ENCODE measurements at regions not wholly inside any gene's neighbourhood (a gene's known extent, or its start where the extent isn't known, plus 50 kb on each side); places are given as distances from the start of the nearest gene placed in this dataset.

GRCh38 chr2:4412637-4413187 is 709.3 kb downstream of the DCDC2C start:
- Mint-ChIP-seq H3K27me3 (ENCODE audit: unreplicated experiment) (no peaks in the 10 kb centered on the region), H3K27ac (ENCODE audit: unreplicated experiment) (no peak overlapping the region), H3K9me3 (ENCODE audit: unreplicated experiment) (no peaks in the 10 kb centered on the region), H3K4me1 (ENCODE audit: unreplicated experiment) (peaks cover 2% of the 10 kb centered on the region), H3K4me3 (ENCODE audit: unreplicated experiment) (no peak overlapping the region), H3K36me3 (ENCODE audit: unreplicated experiment) (no peaks in the 10 kb centered on the region)
- TF ChIP-seq, protein P1, sequence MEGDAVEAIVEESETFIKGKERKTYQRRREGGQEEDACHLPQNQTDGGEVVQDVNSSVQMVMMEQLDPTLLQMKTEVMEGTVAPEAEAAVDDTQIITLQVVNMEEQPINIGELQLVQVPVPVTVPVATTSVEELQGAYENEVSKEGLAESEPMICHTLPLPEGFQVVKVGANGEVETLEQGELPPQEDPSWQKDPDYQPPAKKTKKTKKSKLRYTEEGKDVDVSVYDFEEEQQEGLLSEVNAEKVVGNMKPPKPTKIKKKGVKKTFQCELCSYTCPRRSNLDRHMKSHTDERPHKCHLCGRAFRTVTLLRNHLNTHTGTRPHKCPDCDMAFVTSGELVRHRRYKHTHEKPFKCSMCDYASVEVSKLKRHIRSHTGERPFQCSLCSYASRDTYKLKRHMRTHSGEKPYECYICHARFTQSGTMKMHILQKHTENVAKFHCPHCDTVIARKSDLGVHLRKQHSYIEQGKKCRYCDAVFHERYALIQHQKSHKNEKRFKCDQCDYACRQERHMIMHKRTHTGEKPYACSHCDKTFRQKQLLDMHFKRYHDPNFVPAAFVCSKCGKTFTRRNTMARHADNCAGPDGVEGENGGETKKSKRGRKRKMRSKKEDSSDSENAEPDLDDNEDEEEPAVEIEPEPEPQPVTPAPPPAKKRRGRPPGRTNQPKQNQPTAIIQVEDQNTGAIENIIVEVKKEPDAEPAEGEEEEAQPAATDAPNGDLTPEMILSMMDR (IDR thresholded peaks at IDR 0.05), result no peak
- no peak for DNase-seq (ENCODE audit: extremely low spot score, unreplicated experiment)

DNA sequence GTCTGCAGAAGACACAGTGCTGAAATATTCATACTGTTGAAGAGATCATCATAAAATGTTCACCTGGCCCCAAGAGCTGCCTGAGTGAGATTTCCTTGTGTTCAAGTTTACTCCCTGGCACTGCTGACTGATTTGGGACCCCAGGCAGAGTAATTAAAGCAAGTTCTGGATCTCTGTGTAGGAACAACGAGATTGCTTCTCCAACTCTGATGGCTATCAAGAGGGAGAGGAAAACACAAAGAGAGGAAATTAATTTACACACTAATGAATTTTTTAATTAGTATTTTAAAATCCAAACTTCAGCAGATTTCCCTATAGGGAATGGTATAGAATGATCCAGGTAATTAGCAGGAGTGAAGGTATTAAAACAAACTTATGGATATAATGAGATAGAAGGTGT is 711.8 kb downstream of the DCDC2C start:
- H3K4me1 Mint-ChIP-seq (ENCODE audit: unreplicated experiment), result peaks cover 2% of the 10 kb centered on the region
- DNase-seq (ENCODE audit: extremely low spot score, unreplicated experiment), result no peak
- H3K27ac Mint-ChIP-seq (ENCODE audit: unreplicated experiment), result no peak overlapping the region
- peaks cover 3% of the 10 kb centered on the region for H3K9me3 Mint-ChIP-seq (ENCODE audit: unreplicated experiment)
- H3K27me3 Mint-ChIP-seq (ENCODE audit: unreplicated experiment), result no peaks in the 10 kb centered on the region
- H3K4me3 Mint-ChIP-seq (ENCODE audit: unreplicated experiment), result no peak overlapping the region
- no peaks in the 10 kb centered on the region for H3K36me3 Mint-ChIP-seq (ENCODE audit: unreplicated experiment)
- TF ChIP-seq, protein P1 (IDR thresholded peaks at IDR 0.05), result no peak

- Mint-ChIP-seq H3K4me3 (ENCODE audit: unreplicated experiment) (no peak overlapping the region), H3K27ac (ENCODE audit: unreplicated experiment) (no peak overlapping the region), H3K36me3 (ENCODE audit: unreplicated experiment) (no peaks in the 10 kb centered on the region), H3K27me3 (ENCODE audit: unreplicated experiment) (no peaks in the 10 kb centered on the region), H3K9me3 (ENCODE audit: unreplicated experiment) (peaks cover 3% of the 10 kb centered on the region), H3K4me1 (ENCODE audit: unreplicated experiment) (peaks cover 4% of the 10 kb centered on the region)
- DNase-seq (ENCODE audit: extremely low spot score, unreplicated experiment), result no peak
- TF ChIP-seq, protein P1 (IDR thresholded peaks at IDR 0.05), result no peak
These were observed 712.5 kb downstream of the DCDC2C start for GRCh38 chr2:4415810-4416413.

GRCh38 chr2:4416431-4416830 is 713.1 kb downstream of the DCDC2C start:
- H3K36me3 Mint-ChIP-seq (ENCODE audit: unreplicated experiment), result no peaks in the 10 kb centered on the region
- no peaks in the 10 kb centered on the region for H3K27me3 Mint-ChIP-seq (ENCODE audit: unreplicated experiment)
- no peak overlapping the region for H3K4me3 Mint-ChIP-seq (ENCODE audit: unreplicated experiment)
- no peak for DNase-seq (ENCODE audit: extremely low spot score, unreplicated experiment)
- no peak overlapping the region for H3K27ac Mint-ChIP-seq (ENCODE audit: unreplicated experiment)
- peaks cover 3% of the 10 kb centered on the region for H3K9me3 Mint-ChIP-seq (ENCODE audit: unreplicated experiment)
- H3K4me1 Mint-ChIP-seq (ENCODE audit: unreplicated experiment), result peaks cover 4% of the 10 kb centered on the region
- TF ChIP-seq, protein P1 (IDR thresholded peaks at IDR 0.05), result no peak

DNA sequence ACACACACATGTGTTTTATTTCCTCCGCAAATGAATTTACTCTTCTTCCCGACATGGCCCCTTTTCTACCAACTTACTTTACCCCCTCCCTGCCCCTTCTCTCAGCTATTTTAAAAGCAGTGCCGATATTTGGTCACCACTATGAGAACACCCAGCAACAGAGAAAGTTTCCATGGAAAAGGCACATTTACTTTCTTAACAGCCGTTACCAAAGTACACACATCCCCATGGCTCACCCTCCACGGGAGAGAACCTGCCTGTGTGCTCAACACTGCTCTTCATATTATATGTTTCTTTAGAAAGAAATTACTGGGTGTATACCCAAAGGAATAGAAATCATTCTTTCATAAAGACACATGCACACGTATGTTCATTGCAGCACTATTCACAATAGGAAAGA is 714.4 kb downstream of the DCDC2C start:
- H3K36me3 Mint-ChIP-seq (ENCODE audit: unreplicated experiment), result no peaks in the 10 kb centered on the region
- TF ChIP-seq, protein P1 (IDR thresholded peaks at IDR 0.05), result no peak
- H3K4me3 Mint-ChIP-seq (ENCODE audit: unreplicated experiment), result no peak overlapping the region
- H3K27me3 Mint-ChIP-seq (ENCODE audit: unreplicated experiment), result no peaks in the 10 kb centered on the region
- H3K27ac Mint-ChIP-seq (ENCODE audit: unreplicated experiment), result no peak overlapping the region
- H3K9me3 Mint-ChIP-seq (ENCODE audit: unreplicated experiment), result peaks cover 3% of the 10 kb centered on the region
- peaks cover 4% of the 10 kb centered on the region for H3K4me1 Mint-ChIP-seq (ENCODE audit: unreplicated experiment)
- no peak for DNase-seq (ENCODE audit: extremely low spot score, unreplicated experiment)

Data from osteocyte (in vitro differentiated cells).